ENCODE measurements at regions not wholly inside any gene's neighbourhood (a gene's known extent, or its start where the extent isn't known, plus 50 kb on each side); places are given as distances from the start of the nearest gene placed in this dataset.
"Not testable (repeated sequence)": the region's sequence is repeated elsewhere in the genome, so short reads cannot be mapped to it uniquely, and the experiment has no call there.

DNA sequence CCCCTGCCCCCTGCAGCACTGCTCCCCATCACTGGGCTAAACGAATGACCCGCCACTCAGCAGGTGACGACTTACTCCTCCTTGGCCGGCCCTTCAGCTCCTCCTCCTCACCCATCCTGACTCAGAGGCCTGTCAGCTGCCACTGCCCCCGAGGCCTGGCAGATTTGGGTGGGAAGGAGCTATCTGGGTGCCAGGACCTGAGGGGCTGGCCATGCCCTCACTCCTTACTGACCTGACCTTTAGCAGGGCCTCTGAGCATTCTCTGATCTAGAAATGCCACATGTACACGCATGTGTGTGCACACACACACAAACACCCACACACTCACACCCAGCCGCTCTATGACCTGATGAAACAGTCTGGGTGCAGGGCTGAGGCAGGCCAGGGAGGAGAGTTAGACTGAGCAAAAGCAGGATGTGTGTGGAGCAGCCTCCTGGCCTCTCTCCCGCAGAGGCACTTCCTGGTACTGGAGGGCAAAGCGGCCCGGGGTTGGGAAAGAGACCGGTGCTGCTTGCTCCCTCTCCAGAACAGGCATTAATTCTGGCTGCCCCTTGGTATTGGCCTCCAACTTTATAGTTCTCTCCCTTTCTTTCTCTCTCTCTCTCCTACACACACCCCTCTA lies 68.0 kb downstream of the ZFP36L2 start:
- Mint-ChIP-seq H3K4me3 (peak overlapping the region; percentile 74), H3K9me3 (no peaks in the 10 kb centered on the region), H3K27ac (peak overlapping the region; percentile 99), H3K4me1 (ENCODE audit: low read depth) (peaks cover 49% of the 10 kb centered on the region), H3K27me3 (ENCODE audit: insufficient read depth) (no peaks in the 10 kb centered on the region), H3K36me3 (ENCODE audit: low read depth) (no peaks in the 10 kb centered on the region)
- DNase-seq (ENCODE audit: low spot score): peak; percentile 59
- intact Hi-C loops (cut with micrococcal nuclease): loop anchor here (1.0 kb wide), 3 partner anchors 21 to 280 kb away; partner anchors contain the start of gene ZFP36L2

- intact Hi-C loops (cut with micrococcal nuclease): loop anchor here (1.0 kb wide), 3 partner anchors 20 to 279 kb away; partner anchors contain the start of gene ZFP36L2
- no peaks in the 10 kb centered on the region for H3K27me3 Mint-ChIP-seq (ENCODE audit: insufficient read depth)
- H3K27ac Mint-ChIP-seq: peak overlapping the region; percentile 99
- H3K9me3 Mint-ChIP-seq: no peaks in the 10 kb centered on the region
- no peak overlapping the region for H3K4me3 Mint-ChIP-seq
- DNase-seq (ENCODE audit: low spot score): no peak
- H3K4me1 Mint-ChIP-seq (ENCODE audit: low read depth): peaks cover 46% of the 10 kb centered on the region
- no peaks in the 10 kb centered on the region for H3K36me3 Mint-ChIP-seq (ENCODE audit: low read depth)
These were observed 68.7 kb downstream of the ZFP36L2 start for GRCh38 chr2:43157506-43158246.

GRCh38 chr2:43155851-43156411 lies 70.5 kb downstream of the ZFP36L2 start:
- intact Hi-C loops (cut with micrococcal nuclease): no loop called here
- H3K27ac Mint-ChIP-seq: no peak overlapping the region
- no peaks in the 10 kb centered on the region for H3K9me3 Mint-ChIP-seq
- DNase-seq (ENCODE audit: low spot score): no peak
- peaks cover 53% of the 10 kb centered on the region for H3K4me1 Mint-ChIP-seq (ENCODE audit: low read depth)
- H3K27me3 Mint-ChIP-seq (ENCODE audit: insufficient read depth): no peaks in the 10 kb centered on the region
- no peak overlapping the region for H3K4me3 Mint-ChIP-seq
- H3K36me3 Mint-ChIP-seq (ENCODE audit: low read depth): no peaks in the 10 kb centered on the region

DNA sequence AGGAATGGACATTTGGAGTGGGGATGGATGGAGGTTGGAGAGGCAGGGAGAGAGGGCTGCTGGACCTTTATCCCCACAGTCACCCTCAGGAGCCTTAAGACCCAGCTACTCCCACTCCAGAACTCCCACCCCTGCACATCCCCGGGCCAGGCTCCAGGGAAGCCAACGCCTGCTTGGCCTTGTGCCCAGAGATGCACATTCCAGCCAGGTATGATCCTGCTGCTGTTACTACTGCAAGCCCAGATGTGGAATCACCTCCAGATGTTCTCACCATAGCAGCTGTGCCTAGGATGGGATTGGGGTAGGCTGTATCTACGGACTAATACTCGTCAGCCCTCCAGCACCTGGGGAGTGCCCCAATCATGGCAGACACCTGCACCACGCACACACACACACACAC lies 71.7 kb downstream of the ZFP36L2 start:
- no peaks in the 10 kb centered on the region for H3K36me3 Mint-ChIP-seq (ENCODE audit: low read depth)
- no peaks in the 10 kb centered on the region for H3K27me3 Mint-ChIP-seq (ENCODE audit: insufficient read depth)
- peak overlapping the region; percentile 37 for H3K27ac Mint-ChIP-seq
- H3K4me3 Mint-ChIP-seq: no peak overlapping the region
- no peaks in the 10 kb centered on the region for H3K9me3 Mint-ChIP-seq
- peaks cover 52% of the 10 kb centered on the region for H3K4me1 Mint-ChIP-seq (ENCODE audit: low read depth)
- intact Hi-C loops (cut with micrococcal nuclease): no loop called here
- no peak for DNase-seq (ENCODE audit: low spot score)

- intact Hi-C loops (cut with micrococcal nuclease): no loop called here
- H3K27me3 Mint-ChIP-seq (ENCODE audit: insufficient read depth): no peaks in the 10 kb centered on the region
These were observed 73.4 kb downstream of the ZFP36L2 start for GRCh38 chr2:43152741-43153647.

DNA sequence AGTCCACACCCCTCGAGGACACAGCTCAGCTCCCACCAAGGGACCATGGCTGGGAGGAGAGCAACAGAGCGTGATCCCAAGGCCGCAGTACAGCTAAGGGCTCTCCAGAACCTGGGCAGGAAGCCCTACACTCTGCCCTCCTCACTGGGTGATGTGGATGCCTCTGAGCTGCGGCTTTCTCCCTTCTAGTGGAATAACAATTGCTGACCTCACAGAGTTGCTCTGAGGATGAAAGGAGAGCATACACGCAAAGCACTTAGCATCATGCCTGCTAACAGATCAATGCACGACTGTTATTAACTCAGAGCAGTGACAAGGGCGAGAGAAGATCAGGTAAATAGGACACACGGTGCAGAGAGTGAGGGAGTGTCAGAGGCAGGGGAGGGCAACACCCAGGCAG lies 74.2 kb downstream of the ZFP36L2 start:
- no peak overlapping the region for H3K27ac Mint-ChIP-seq
- intact Hi-C loops (cut with micrococcal nuclease): no loop called here

More at GRCh38 chr2:43152741-43153647, 73.4 kb downstream of the ZFP36L2 start:
- Mint-ChIP-seq H3K27ac (no peak overlapping the region), H3K4me1 (ENCODE audit: low read depth) (peaks cover 46% of the 10 kb centered on the region), H3K9me3 (no peaks in the 10 kb centered on the region), H3K36me3 (ENCODE audit: low read depth) (peaks cover 2% of the 10 kb centered on the region), H3K4me3 (no peak overlapping the region)
- DNase-seq (ENCODE audit: low spot score): no peak

DNA sequence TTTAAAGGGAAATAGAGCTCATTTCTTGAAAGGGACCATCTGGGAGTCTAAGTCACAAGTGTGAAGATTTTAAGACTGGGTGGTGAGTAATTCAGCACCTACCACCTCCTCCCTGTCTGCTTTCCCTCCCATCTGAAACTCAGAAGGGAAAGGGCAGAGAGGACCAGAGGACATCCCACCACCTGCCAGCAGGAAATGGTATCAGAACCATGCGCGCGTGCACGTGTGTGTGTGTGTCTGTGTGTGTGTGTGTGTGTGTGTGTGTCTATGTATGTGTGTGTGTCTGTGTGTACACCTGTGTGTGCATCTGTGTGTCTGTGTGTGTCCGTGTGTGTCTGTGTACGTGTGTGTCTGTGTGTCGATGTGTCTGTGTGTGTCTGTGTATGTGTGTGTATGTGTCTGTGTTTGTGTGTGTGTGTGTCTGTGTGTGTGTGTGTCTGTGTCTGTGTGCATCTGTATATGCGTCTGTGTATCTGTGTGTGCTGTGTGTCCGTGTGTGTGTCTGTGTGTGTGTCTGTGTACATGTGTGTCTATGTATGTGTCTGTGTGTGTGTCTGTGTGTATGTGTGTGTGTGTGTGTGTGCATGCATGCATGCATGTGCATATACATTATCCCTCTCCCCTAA lies 76.8 kb downstream of the ZFP36L2 start:
- Mint-ChIP-seq H3K27ac (peak overlapping the region; percentile 87), H3K36me3 (ENCODE audit: low read depth) (peaks cover 2% of the 10 kb centered on the region), H3K4me1 (ENCODE audit: low read depth) (peaks cover 45% of the 10 kb centered on the region), H3K4me3 (peak overlapping the region; percentile 31), H3K27me3 (ENCODE audit: insufficient read depth) (no peaks in the 10 kb centered on the region), H3K9me3 (no peaks in the 10 kb centered on the region)
- DNase-seq (ENCODE audit: low spot score): no peak
- intact Hi-C loops (cut with micrococcal nuclease): loop anchor here (1.0 kb wide), 6 partner anchors 9 to 71 kb away; no protein-coding TSS in a partner anchor

More for the DNA sequence above, 74.2 kb downstream of the ZFP36L2 start:
- Mint-ChIP-seq H3K36me3 (ENCODE audit: low read depth) (peaks cover 2% of the 10 kb centered on the region), H3K27me3 (ENCODE audit: insufficient read depth) (no peaks in the 10 kb centered on the region), H3K9me3 (no peaks in the 10 kb centered on the region), H3K4me1 (ENCODE audit: low read depth) (peaks cover 46% of the 10 kb centered on the region), H3K4me3 (no peak overlapping the region)
- DNase-seq (ENCODE audit: low spot score): no peak

DNA sequence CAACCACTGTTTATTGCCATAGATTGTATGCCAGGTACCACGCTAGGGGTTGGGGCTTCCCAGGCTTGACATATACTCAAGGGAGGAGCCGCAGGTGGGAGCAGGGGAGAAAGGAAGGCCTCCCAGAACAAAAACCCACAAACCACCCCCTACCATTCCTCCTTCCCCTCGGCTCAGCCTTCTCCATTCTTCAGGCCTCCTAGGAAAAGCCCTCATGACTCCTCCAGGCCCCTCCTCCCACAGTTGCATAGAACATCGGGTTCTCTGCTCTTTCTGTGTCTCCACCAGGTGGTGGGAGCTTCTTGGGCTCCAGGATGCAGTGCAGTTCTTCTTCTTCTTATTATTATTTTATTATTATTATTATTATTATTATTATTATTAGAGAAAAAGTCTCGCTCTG lies 80.3 kb downstream of the ZFP36L2 start:
- H3K4me3 Mint-ChIP-seq: no peak overlapping the region
- peaks cover 43% of the 10 kb centered on the region for H3K4me1 Mint-ChIP-seq (ENCODE audit: low read depth)
- DNase-seq (ENCODE audit: low spot score): no peak
- peaks cover 5% of the 10 kb centered on the region for H3K36me3 Mint-ChIP-seq (ENCODE audit: low read depth)
- intact Hi-C loops (cut with micrococcal nuclease): no loop called here
- no peak overlapping the region for H3K27ac Mint-ChIP-seq
- no peaks in the 10 kb centered on the region for H3K9me3 Mint-ChIP-seq
- H3K27me3 Mint-ChIP-seq (ENCODE audit: insufficient read depth): no peaks in the 10 kb centered on the region

- H3K4me1 Mint-ChIP-seq (ENCODE audit: low read depth): peaks cover 45% of the 10 kb centered on the region
- intact Hi-C loops (cut with micrococcal nuclease): no loop called here
- H3K9me3 Mint-ChIP-seq: no peaks in the 10 kb centered on the region
These were observed 82.1 kb downstream of the ZFP36L2 start for GRCh38 chr2:43144263-43144662.

DNA sequence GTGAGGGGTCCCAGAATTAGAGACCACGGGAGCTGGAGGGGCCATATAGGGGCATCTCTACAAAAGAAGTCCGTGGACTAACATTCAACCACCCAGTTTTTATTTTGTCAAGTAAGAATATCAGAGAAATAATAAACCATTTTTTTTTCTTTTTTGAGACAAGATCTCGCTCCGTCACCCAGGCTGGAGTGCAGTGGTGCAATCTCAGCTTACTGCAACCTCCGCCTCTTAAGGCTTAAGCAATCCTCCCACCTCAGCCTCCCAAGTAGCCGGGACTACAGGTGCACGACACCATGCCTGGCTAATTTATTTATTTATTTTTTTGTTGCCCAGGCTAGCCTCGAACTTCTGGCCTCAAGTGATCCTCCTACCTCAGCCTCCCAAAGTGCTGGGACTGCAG lies 82.7 kb downstream of the ZFP36L2 start:
- H3K36me3 Mint-ChIP-seq (ENCODE audit: low read depth): peaks cover 9% of the 10 kb centered on the region
- H3K27me3 Mint-ChIP-seq (ENCODE audit: insufficient read depth): no peaks in the 10 kb centered on the region
- intact Hi-C loops (cut with micrococcal nuclease): no loop called here
- H3K9me3 Mint-ChIP-seq: no peaks in the 10 kb centered on the region
- peak overlapping the region; percentile 52 for H3K27ac Mint-ChIP-seq
- no peak overlapping the region for H3K4me3 Mint-ChIP-seq
- DNase-seq (ENCODE audit: low spot score): no peak
- peaks cover 44% of the 10 kb centered on the region for H3K4me1 Mint-ChIP-seq (ENCODE audit: low read depth)

More at GRCh38 chr2:43144263-43144662, 82.1 kb downstream of the ZFP36L2 start:
- Mint-ChIP-seq H3K4me3 (no peak overlapping the region), H3K27me3 (ENCODE audit: insufficient read depth) (no peaks in the 10 kb centered on the region), H3K36me3 (ENCODE audit: low read depth) (peaks cover 8% of the 10 kb centered on the region), H3K27ac (peak overlapping the region; percentile 52)
- no peak for DNase-seq (ENCODE audit: low spot score)

DNA sequence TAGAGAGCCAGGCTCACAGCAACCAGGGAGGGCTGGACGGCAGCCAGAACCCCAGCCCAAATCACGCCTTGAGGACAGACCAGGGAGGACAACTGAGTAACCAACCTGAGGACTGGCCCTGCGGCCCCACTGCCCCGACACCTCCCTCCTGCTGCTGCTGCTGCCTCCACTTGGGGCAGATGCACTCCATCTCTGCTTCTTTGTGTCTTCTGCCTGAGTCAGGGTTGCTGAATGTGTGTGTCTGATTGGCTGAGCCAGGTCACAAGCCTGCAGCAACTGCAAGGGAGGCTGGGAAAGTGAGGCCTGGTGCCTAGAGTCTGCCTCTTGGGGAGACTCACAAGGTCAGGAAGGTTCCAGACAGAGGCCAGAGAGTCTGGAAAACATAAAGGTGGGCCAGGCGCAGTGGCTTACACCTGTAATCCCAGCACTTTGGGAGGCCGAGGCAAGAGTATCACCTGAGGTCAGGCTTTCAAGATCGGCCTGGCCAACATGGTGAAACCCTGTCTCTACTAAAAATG lies 83.4 kb downstream of the ZFP36L2 start:
- Mint-ChIP-seq H3K27ac (peak overlapping the region; percentile 81), H3K9me3 (no peaks in the 10 kb centered on the region), H3K27me3 (ENCODE audit: insufficient read depth) (no peaks in the 10 kb centered on the region), H3K36me3 (ENCODE audit: low read depth) (peaks cover 12% of the 10 kb centered on the region), H3K4me3 (peak overlapping the region; percentile 84), H3K4me1 (ENCODE audit: low read depth) (peaks cover 49% of the 10 kb centered on the region)
- peak; percentile 51 for DNase-seq (ENCODE audit: low spot score)
- intact Hi-C loops (cut with micrococcal nuclease): no loop called here

- Mint-ChIP-seq H3K4me3 (peak overlapping the region; percentile 64), H3K36me3 (ENCODE audit: low read depth) (peaks cover 12% of the 10 kb centered on the region), H3K4me1 (ENCODE audit: low read depth) (peaks cover 57% of the 10 kb centered on the region)
- DNase-seq (ENCODE audit: low spot score); H3K27ac Mint-ChIP-seq; H3K9me3 Mint-ChIP-seq; intact Hi-C loops (cut with micrococcal nuclease); H3K27me3 Mint-ChIP-seq (ENCODE audit: insufficient read depth): not testable (repeated sequence)
These were observed 84.7 kb downstream of the ZFP36L2 start for GRCh38 chr2:43141636-43142151.
